WI38 (cell line): ENCODE measurements at regions not wholly inside any gene's neighbourhood (a gene's known extent, or its start where the extent isn't known, plus 50 kb on each side); places are given as distances from the start of the nearest gene placed in this dataset.

Source experiments
- H3K4me3 ChIP-seq: 2 replicates; pipeline ENCODE4 v1.5.1; 2011; ENCODE audit warnings: low read depth, mild to moderate bottlenecking, control low read depth, low read length
- TF ChIP-seq, protein P1 (sequence below): IDR thresholded peaks from 2 replicates; pipeline ENCODE4 v1.5.1; 2012; ENCODE audit warnings: low read depth, mild to moderate bottlenecking, control low read depth, low read length

DNA sequence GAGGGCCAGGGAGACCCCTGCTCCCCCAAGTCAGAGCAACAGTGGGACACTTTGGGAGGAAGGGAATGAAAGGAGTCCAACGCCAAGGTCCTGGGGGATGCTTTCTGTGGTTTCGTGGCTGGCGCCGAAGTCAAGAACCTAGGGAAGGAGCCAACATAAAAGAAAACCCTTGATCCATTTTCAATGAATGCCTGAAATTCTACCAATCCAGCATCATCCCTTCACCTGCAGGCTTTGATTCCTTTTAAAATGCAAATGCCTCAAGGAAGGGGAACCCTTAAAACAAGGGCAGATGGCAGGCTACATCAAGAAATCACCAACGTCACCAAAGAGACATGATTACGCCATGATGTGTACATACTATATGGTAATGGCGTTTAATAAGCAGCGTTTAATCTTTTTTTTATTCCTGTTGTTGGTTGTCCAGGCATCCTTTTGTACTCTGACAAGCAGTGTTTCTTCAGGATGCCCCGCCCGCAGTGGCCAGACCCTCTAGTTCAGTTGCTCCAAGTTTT, 123.3 kb upstream of the SLC1A4 start:
- TF ChIP-seq, protein P1, sequence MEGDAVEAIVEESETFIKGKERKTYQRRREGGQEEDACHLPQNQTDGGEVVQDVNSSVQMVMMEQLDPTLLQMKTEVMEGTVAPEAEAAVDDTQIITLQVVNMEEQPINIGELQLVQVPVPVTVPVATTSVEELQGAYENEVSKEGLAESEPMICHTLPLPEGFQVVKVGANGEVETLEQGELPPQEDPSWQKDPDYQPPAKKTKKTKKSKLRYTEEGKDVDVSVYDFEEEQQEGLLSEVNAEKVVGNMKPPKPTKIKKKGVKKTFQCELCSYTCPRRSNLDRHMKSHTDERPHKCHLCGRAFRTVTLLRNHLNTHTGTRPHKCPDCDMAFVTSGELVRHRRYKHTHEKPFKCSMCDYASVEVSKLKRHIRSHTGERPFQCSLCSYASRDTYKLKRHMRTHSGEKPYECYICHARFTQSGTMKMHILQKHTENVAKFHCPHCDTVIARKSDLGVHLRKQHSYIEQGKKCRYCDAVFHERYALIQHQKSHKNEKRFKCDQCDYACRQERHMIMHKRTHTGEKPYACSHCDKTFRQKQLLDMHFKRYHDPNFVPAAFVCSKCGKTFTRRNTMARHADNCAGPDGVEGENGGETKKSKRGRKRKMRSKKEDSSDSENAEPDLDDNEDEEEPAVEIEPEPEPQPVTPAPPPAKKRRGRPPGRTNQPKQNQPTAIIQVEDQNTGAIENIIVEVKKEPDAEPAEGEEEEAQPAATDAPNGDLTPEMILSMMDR = peak; percentile 42
- no peak overlapping the region for H3K4me3 ChIP-seq

DNA sequence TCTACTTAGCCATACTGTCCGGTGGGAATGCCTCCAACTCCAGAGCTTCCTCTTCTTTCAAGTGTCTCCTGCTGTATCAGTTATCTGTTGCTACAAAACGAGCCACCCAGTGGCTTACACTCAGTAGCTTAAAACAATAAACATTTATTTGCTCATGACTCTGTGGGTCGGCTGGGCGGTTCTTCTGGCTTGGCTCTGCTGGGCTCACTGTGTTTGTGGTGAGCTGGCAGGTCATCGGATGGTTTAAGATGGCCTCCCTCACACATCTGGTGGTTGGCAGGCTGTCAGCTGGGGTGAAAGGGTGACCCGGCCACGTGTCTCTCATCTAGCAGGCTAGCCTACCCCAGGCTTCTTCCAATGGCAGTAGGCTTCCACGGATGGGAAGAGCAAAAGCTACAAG, 122.4 kb upstream of the SLC1A4 start:
- TF ChIP-seq, protein P1 = no peak
- no peak overlapping the region for H3K4me3 ChIP-seq

DNA sequence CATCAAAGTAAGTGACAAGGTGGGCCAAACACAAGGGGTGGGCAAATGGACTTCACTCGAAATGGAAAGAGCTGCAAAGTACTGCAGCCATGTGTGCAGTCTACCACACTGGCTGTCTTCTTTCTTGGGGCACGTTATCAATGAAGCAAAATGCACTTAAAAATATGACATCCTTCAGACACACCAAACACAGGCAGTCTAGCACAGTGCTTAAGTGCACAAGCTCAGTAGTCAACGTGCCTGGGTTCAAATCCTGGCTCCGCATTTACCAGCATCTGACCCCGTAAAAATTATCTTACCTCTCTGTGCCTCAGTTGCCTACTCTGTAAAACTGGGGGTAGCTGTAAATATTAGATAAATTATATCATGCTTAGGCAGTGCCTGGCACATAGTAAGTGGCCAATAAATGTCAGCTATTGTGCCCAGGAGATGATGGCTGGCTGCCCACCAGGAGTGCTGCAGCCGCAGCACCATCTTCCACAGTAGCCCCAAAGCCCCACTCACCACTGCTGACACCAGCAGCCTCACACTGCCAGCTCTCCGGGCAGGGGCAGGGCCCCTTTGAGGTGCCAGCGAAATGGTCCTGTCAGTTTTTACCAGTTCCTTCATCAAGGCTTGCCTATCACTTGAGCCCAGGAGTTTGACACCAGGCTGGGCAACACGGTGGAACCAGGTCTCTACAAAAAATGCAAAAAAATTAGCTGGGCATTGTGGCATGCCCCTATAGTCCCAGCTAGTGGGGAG, 121.8 kb upstream of the SLC1A4 start:
- H3K4me3 ChIP-seq = no peak overlapping the region
- TF ChIP-seq, protein P1 = no peak

DNA sequence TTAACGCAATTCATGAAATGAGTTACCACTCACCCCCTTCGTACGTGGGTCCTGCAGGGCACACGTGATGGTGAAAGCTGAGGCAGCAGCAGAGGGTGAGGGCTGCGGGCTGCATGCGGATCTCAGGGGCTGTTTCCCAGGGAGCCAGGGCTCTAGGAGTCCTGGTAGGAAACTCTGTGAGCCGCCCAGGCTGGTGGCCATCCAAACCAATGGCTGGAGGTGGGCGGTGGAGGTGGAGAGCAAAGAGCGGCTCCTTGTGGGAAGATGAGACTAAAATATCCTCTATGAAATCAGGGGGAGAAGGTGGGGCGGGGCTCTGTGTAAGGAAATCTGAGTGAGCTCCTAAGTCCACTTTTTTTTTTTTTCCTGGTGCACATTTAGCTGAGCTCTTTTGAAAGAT, 120.1 kb upstream of the SLC1A4 start:
- TF ChIP-seq, protein P1 = no peak

DNA sequence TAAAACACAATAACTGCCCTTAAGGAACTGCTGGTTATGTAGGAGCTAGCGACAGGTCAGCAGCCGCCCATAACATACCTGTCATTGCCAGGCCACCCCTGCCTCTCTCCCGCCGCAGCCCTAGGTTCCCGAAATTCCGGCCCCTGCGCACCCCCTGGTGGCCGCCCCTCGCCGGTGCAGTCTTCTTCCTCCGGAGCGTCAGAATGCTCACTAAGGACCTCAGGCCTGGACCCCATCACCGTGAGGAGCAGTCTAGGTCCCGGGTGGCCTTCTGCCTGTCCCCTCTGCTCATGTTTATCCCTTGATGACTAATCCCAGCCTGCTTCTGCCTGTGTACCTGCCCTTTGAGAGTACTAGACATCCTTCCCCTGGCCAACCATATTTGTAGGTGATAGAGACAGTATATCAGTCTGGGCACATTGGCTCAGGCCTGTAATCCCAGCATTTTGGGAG, 115.7 kb upstream of the SLC1A4 start:
- H3K4me3 ChIP-seq = no peak overlapping the region
- TF ChIP-seq, protein P1 = peak; percentile 61

More for the DNA sequence above, 120.1 kb upstream of the SLC1A4 start:
- no peak overlapping the region for H3K4me3 ChIP-seq

DNA sequence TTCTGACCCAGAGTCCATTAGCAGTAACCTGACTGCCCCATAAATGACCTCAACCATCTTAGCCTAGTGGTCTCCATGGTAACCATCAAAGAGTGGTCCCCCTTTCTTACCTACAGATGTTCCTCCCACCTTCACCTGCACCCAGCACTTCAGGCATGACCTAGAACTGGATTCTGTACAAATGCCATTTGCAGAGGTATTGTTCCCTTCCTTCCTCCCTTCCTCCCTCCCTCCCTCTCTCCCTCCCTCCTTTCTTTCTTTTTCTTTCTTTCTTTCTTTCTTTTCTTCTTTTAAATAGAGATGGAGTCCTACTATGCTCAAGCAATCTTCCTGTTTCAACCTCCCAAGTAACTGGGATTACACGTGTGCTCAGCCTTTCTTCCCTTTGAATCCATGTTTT, 114.6 kb upstream of the SLC1A4 start:
- no peak overlapping the region for H3K4me3 ChIP-seq
- TF ChIP-seq, protein P1 = no peak

DNA sequence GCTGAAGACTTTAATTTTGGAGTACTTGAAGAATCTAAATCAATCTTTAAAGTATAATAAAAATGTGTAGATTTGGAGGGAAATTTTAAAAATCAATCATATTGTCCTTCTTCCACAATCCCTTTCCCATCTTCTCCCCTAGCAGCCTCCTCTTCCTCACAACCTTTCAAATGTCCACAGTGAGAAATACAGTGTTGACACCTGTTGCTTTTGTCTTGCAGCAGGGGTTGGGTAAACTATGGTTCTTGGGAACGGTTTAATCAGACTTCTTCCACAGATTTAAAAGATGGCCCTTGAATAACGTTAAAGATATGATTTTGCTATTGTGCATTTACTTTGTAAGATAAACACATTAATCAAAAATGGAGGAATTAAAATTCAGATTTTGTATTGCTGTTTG, 113.8 kb upstream of the SLC1A4 start:
- no peak overlapping the region for H3K4me3 ChIP-seq
- TF ChIP-seq, protein P1 = no peak
